T-cell (primary cell): ENCODE measurements at regions not wholly inside any gene's neighbourhood (a gene's known extent, or its start where the extent isn't known, plus 50 kb on each side); places are given as distances from the start of the nearest gene placed in this dataset.

Experiments used
- ATAC-seq, 4 experiments: fragments of 200-7000 bp in 3 of 4; fragments of 150-1000 bp in 1 of 4; cut with Tn5 transposase; replicated peaks in 1 of 4; 1 replicate in 3 of 4; 2 replicates in 1 of 4; pipeline ENCODE4 v1.10.0; 2021; ENCODE audit warnings: moderate library complexity in 3 of 4, mild to moderate bottlenecking in 2 of 4, moderate number of reproducible peaks in 1 of 4
- CTCF ChIA-PET, 2 donors: fragments of 300-600 bp; sonication (Branson Sonifier 250); formaldehyde crosslinking; loops; one replicate each; lab custom pipeline; 2022; ENCODE audit warnings: antibody characterized with exemption in 2 of 2; lab: Charles Lee
- POLR2A ChIA-PET, 2 donors: fragments of 300-600 bp; sonication (Branson Sonifier 250); formaldehyde crosslinking; loops; one replicate each; lab custom pipeline; 2022; ENCODE audit warnings: antibody characterized with exemption in 2 of 2; lab: Charles Lee
- DNase-seq, 35 experiments: peaks; one replicate each; pipeline versions ENCODE4 v3.0.0 to v3.0.0-alpha.2; 2013 to 2023
- H3K27ac ChIP-seq: one replicate; pipeline ENCODE4 v1.5.1; 2013; ENCODE audit warnings: low read length
- H3K27me3 ChIP-seq, 2 experiments: replicated peaks in 1 of 2; 1 replicate in 1 of 2; 2 replicates in 1 of 2; pipeline versions ENCODE4 v1.6.1 to v1.7.0; 2013; ENCODE audit warnings: low read length in 1 of 2, mixed read lengths in 1 of 2; ENCODE audit not compliant: control insufficient read depth in 2 of 2, insufficient read depth in 2 of 2; ENCODE audit errors: extremely low read depth in 1 of 2
- H3K36me3 ChIP-seq, 2 donors: 1 replicate in 1 of 2; 2 replicates in 1 of 2; pipeline versions ENCODE4 v1.6.1 to v1.7.0; 2013; ENCODE audit warnings: low read length in 1 of 2; ENCODE audit not compliant: control insufficient read depth in 2 of 2, insufficient read depth in 1 of 2; ENCODE audit errors: extremely low read depth in 1 of 2
- H3K4me1 ChIP-seq, 2 experiments: 1 replicate in 1 of 2; 2 replicates in 1 of 2; pipeline versions ENCODE4 v1.6.1 to v1.7.0; 2013; ENCODE audit warnings: low read length in 2 of 2, mixed read lengths in 1 of 2; ENCODE audit not compliant: insufficient read depth in 2 of 2, control insufficient read depth in 1 of 2; ENCODE audit errors: extremely low read depth in 1 of 2
- H3K4me3 ChIP-seq, 2 donors: 1 replicate in 1 of 2; 2 replicates in 1 of 2; pipeline versions ENCODE4 v1.5.1 to v1.7.0; 2013; ENCODE audit warnings: mild to moderate bottlenecking in 2 of 2, low read length in 1 of 2, moderate library complexity in 1 of 2; ENCODE audit not compliant: control insufficient read depth in 1 of 2; ENCODE audit errors: extremely low read depth in 1 of 2
- H3K9me3 ChIP-seq: 2 replicates; pipeline ENCODE4 v1.7.0; 2013
- H3K27ac Mint-ChIP-seq, 2 donors: one replicate each; pipeline ENCODE4 v1.8.0; 2020 to 2021; ENCODE audit warnings: mild to moderate bottlenecking in 2 of 2, mixed read lengths in 2 of 2
- H3K27me3 Mint-ChIP-seq, 2 donors: one replicate each; pipeline ENCODE4 v1.8.0; 2021 to 2022; ENCODE audit warnings: mixed read lengths in 2 of 2
- H3K36me3 Mint-ChIP-seq: one replicate; pipeline ENCODE4 v1.8.0; 2021; ENCODE audit warnings: mixed read lengths
- H3K4me1 Mint-ChIP-seq, 3 donors: one replicate each; pipeline ENCODE4 v1.8.0; 2020 to 2022; ENCODE audit warnings: mixed read lengths in 3 of 3, mild to moderate bottlenecking in 1 of 3
- H3K4me3 Mint-ChIP-seq, 3 donors: one replicate each; pipeline ENCODE4 v1.8.0; 2020 to 2022; ENCODE audit warnings: mild to moderate bottlenecking in 3 of 3, mixed read lengths in 3 of 3, moderate library complexity in 3 of 3
- H3K9me3 Mint-ChIP-seq, 3 donors: one replicate each; pipeline ENCODE4 v1.8.0; 2020 to 2022; ENCODE audit warnings: mixed read lengths in 3 of 3
- WGBS: methylation state at CpG from one replicate; pipeline ENCODE4 v1.1.5; 2013; ENCODE audit warnings: missing lambda C conversion rate; ENCODE audit not compliant: insufficient coverage; 5-methylcytosine and 5-hydroxymethylcytosine counted together

GRCh38 chr15:47516558-47516957 is 200.7 kb upstream of the SEMA6D start:
- H3K27me3 Mint-ChIP-seq = peaks cover 0 to 2% of the 10 kb centered on the region in 2 donors
- POLR2A ChIA-PET = no interaction called here
- Histone ChIP-seq H3K27me3 (no peaks in the 10 kb centered on the region), H3K4me3 (no peak overlapping the region), H3K36me3 (no peaks in the 10 kb centered on the region), H3K9me3 (no peaks in the 10 kb centered on the region), H3K4me1 (no peaks in the 10 kb centered on the region), H3K27ac (no peak overlapping the region)
- CTCF ChIA-PET = interaction anchor here in 1 of 2 donors (0.7 kb wide), 1 partner anchor 1011 kb away, joined by 3 read pairs; no protein-coding TSS in a partner anchor
- H3K4me1 Mint-ChIP-seq = no peaks in the 10 kb centered on the region
- DNase-seq (no peak), ATAC-seq (no peak)
- H3K4me3 Mint-ChIP-seq = no peak overlapping the region
- no CpG with 5 or more reads among the region's 2 CpGs for WGBS
- H3K27ac Mint-ChIP-seq = no peak overlapping the region
- peaks cover 0 to 8% (median 0%) of the 10 kb centered on the region in 3 donors for H3K9me3 Mint-ChIP-seq
- no peaks in the 10 kb centered on the region for H3K36me3 Mint-ChIP-seq

DNA sequence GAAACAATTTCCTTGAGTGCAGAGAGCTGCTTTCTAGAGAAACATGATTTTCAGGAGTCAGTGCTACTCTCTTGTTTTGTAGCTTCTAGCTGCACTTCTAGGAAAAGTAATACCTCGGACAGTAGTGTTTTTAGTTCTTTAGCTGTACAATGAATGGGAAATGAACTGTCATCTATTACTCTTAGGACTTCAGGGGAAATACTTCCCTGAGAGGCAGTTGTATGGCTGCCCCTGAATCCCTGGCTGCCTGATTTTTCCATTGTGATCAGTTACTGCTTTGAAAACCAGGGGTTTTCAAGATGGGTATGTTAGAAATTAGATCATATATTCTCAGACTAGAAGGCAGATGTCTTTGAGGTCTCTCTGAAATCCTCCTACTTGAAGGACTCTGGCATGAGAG is 200.3 kb upstream of the SEMA6D start:
- CTCF ChIA-PET = interaction anchor here in 1 of 2 donors (0.7 kb wide), 1 partner anchor 1011 kb away, joined by 3 read pairs; no protein-coding TSS in a partner anchor
- 100% methylated on average over 1 of the region's 1 CpG for WGBS

DNA sequence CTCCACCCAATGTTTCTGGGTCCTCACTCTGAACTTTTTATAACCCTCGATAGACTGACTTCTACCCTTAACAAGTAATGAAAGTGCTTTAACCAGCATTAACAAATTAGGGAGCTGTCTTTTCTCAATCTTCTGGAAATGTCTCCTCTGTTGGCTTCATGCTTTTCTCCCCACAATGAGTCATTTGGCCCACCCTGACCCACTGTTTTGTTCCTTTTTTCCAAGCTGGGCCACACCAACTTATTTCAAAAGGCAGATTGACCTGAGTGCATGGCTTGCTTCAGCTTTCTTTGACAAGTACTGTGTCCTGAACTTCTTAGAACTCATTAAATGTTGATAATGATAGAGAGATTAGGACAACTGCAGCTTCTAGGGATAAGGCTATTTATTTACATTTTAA is 199.6 kb upstream of the SEMA6D start:
- H3K27me3 Mint-ChIP-seq = peaks cover 0 to 2% of the 10 kb centered on the region in 2 donors
- Histone ChIP-seq H3K36me3 (no peaks in the 10 kb centered on the region), H3K9me3 (no peaks in the 10 kb centered on the region), H3K27ac (no peak overlapping the region), H3K4me1 (no peaks in the 10 kb centered on the region), H3K27me3 (no peaks in the 10 kb centered on the region), H3K4me3 (no peak overlapping the region)
- CTCF ChIA-PET = no interaction called here
- no peak overlapping the region for H3K27ac Mint-ChIP-seq
- ATAC-seq = no peak
- WGBS = 50% methylated on average over 1 of the region's 1 CpG
- H3K9me3 Mint-ChIP-seq = peaks cover 0 to 8% (median 0%) of the 10 kb centered on the region in 3 donors
- no peaks in the 10 kb centered on the region for H3K4me1 Mint-ChIP-seq
- DNase-seq = no peak
- H3K36me3 Mint-ChIP-seq = no peaks in the 10 kb centered on the region
- H3K4me3 Mint-ChIP-seq = no peak overlapping the region
- POLR2A ChIA-PET = no interaction called here

More for the DNA sequence above, 200.3 kb upstream of the SEMA6D start:
- Mint-ChIP-seq H3K9me3 (peaks cover 0 to 8% (median 0%) of the 10 kb centered on the region in 3 donors), H3K4me3 (no peak overlapping the region), H3K27me3 (peaks cover 0 to 2% of the 10 kb centered on the region in 2 donors), H3K36me3 (no peaks in the 10 kb centered on the region), H3K4me1 (no peaks in the 10 kb centered on the region), H3K27ac (no peak overlapping the region)
- no peak for DNase-seq
- no peak for ATAC-seq
- Histone ChIP-seq H3K4me1 (no peaks in the 10 kb centered on the region), H3K4me3 (no peak overlapping the region), H3K27me3 (no peaks in the 10 kb centered on the region), H3K27ac (no peak overlapping the region), H3K9me3 (no peaks in the 10 kb centered on the region), H3K36me3 (no peaks in the 10 kb centered on the region)
- POLR2A ChIA-PET = no interaction called here

- Mint-ChIP-seq H3K27me3 (peaks cover 0 to 2% of the 10 kb centered on the region in 2 donors), H3K9me3 (peaks cover 0 to 10% (median 0%) of the 10 kb centered on the region in 3 donors), H3K4me1 (no peaks in the 10 kb centered on the region), H3K27ac (no peak overlapping the region), H3K36me3 (no peaks in the 10 kb centered on the region), H3K4me3 (no peak overlapping the region)
- ChIA-PET POLR2A (no interaction called here), CTCF (no interaction called here)
- no peaks in the 10 kb centered on the region for H3K9me3 ChIP-seq
- H3K27ac ChIP-seq = no peak overlapping the region
- H3K27me3 ChIP-seq = no peaks in the 10 kb centered on the region
- ATAC-seq (no peak), DNase-seq (no peak)
- H3K36me3 ChIP-seq = no peaks in the 10 kb centered on the region
- 0% methylated on average over 1 of the region's 12 CpGs for WGBS
- H3K4me1 ChIP-seq = no peaks in the 10 kb centered on the region
- no peak overlapping the region for H3K4me3 ChIP-seq
Measured at GRCh38 chr15:47523681-47524475, 193.4 kb upstream of the SEMA6D start.

- Histone ChIP-seq H3K9me3 (no peaks in the 10 kb centered on the region), H3K4me3 (no peak overlapping the region), H3K4me1 (no peaks in the 10 kb centered on the region), H3K36me3 (no peaks in the 10 kb centered on the region), H3K27me3 (no peaks in the 10 kb centered on the region), H3K27ac (no peak overlapping the region)
- WGBS = no CpG with 5 or more reads among the region's 1 CpG
- Mint-ChIP-seq H3K27ac (no peak overlapping the region), H3K4me1 (no peaks in the 10 kb centered on the region), H3K4me3 (no peak overlapping the region), H3K9me3 (peaks cover 0 to 5% (median 3%) of the 10 kb centered on the region in 3 donors), H3K27me3 (no peaks in the 10 kb centered on the region), H3K36me3 (no peaks in the 10 kb centered on the region)
- ChIA-PET CTCF (no interaction called here), POLR2A (interaction anchor here in 1 of 2 donors (0.6 kb wide), 1 partner anchor 977 kb away, joined by 3 read pairs; no protein-coding TSS in a partner anchor)
- ATAC-seq (no peak), DNase-seq (no peak)
Measured at GRCh38 chr15:47529241-47529640, 188.1 kb upstream of the SEMA6D start.

DNA sequence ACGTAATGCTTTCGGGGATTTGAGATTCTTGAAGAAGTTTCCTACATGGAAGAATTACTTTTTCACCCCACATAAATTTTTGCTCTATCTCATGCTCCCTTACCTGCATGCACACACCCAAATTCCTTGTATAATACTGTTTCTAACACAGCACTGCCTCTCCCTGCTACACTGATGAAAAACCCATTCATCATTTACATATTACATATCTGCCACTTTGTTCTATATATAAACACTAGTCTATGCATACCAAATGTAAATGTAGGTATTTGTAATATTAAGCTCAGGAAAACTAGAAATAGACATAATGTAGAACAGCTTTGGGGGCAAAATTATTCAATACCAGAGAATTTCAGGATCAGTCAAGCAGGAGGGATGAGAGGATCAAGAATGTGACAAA is 182.6 kb upstream of the SEMA6D start:
- peaks cover 3 to 19% (median 5%) of the 10 kb centered on the region in 3 donors for H3K9me3 Mint-ChIP-seq
- CTCF ChIA-PET = no interaction called here
- no peak overlapping the region for H3K27ac Mint-ChIP-seq
- Histone ChIP-seq H3K4me3 (no peak overlapping the region), H3K27ac (no peak overlapping the region), H3K4me1 (no peaks in the 10 kb centered on the region), H3K27me3 (no peaks in the 10 kb centered on the region), H3K9me3 (no peaks in the 10 kb centered on the region), H3K36me3 (no peaks in the 10 kb centered on the region)
- H3K27me3 Mint-ChIP-seq = peaks cover 0 to 7% of the 10 kb centered on the region in 2 donors
- H3K4me1 Mint-ChIP-seq = no peaks in the 10 kb centered on the region
- POLR2A ChIA-PET = no interaction called here
- no peaks in the 10 kb centered on the region for H3K36me3 Mint-ChIP-seq
- ATAC-seq = no peak
- WGBS = 100% methylated on average over 2 of the region's 2 CpGs
- no peak for DNase-seq
- H3K4me3 Mint-ChIP-seq = no peak overlapping the region
